ENCODE measurements at regions not wholly inside any gene's neighbourhood (a gene's known extent, or its start where the extent isn't known, plus 50 kb on each side); places are given as distances from the start of the nearest gene placed in this dataset.

DNA sequence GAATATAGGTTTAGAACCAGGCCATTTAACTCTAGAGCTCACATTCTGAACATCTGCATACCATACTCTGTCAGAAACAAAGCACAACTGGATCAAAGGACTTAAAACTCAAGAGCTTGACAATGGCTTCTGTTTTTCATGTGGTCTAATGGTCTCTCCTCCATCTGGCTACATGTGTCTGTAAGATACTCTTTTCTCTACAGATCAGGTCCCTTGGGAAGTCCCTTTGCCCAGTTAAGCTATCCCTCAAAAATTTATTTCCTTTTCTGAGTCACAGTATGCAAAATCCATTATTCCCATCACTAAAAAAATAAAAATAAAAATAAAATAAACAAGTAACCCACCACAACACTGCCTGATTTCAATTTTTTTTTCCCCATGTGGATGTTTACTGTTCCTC, 357.0 kb upstream of the PRMT6 start:
- DNase-seq, result no peak
- H3K27ac ChIP-seq, result no peak overlapping the region
- no peaks in the 10 kb centered on the region for H3K9me3 ChIP-seq
- H3K36me3 ChIP-seq, result no peaks in the 10 kb centered on the region
- TF ChIP-seq, protein P1, sequence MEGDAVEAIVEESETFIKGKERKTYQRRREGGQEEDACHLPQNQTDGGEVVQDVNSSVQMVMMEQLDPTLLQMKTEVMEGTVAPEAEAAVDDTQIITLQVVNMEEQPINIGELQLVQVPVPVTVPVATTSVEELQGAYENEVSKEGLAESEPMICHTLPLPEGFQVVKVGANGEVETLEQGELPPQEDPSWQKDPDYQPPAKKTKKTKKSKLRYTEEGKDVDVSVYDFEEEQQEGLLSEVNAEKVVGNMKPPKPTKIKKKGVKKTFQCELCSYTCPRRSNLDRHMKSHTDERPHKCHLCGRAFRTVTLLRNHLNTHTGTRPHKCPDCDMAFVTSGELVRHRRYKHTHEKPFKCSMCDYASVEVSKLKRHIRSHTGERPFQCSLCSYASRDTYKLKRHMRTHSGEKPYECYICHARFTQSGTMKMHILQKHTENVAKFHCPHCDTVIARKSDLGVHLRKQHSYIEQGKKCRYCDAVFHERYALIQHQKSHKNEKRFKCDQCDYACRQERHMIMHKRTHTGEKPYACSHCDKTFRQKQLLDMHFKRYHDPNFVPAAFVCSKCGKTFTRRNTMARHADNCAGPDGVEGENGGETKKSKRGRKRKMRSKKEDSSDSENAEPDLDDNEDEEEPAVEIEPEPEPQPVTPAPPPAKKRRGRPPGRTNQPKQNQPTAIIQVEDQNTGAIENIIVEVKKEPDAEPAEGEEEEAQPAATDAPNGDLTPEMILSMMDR (IDR thresholded peaks at IDR 0.05), result no peak
- TF ChIP-seq POLR2AphosphoS5 (IDR thresholded peaks at IDR 0.05), result no peak
- no peak for TF ChIP-seq EP300 (IDR thresholded peaks at IDR 0.05)
- TF ChIP-seq POLR2A (IDR thresholded peaks at IDR 0.05), result no peak
- no peaks in the 10 kb centered on the region for H3K27me3 ChIP-seq
- ATAC-seq (ENCODE audit: low FRiP score in 2 of 2), result no peak
- no peaks in the 10 kb centered on the region for H3K4me1 ChIP-seq
- no peak overlapping the region for H3K4me3 ChIP-seq

DNA sequence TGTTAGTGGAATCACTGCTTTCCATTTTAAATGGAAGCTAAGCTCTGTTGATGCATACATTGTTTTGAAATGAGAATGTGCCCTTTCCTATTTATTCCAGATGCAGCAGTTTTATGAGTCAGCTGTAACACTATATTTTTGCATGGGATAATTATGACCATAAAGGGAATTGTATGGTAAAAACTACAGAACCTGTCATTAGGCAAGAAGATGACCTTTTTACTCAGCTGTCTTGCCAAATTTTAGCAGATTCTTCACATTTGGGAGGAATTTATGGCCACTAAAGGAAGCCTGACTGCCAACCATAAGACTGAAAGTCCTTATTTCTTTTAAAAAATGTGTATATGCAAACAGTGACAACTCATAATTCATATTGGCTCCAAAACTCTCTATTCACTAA, 356.3 kb upstream of the PRMT6 start:
- Histone ChIP-seq H3K36me3 (no peaks in the 10 kb centered on the region), H3K4me3 (no peak overlapping the region), H3K4me1 (no peaks in the 10 kb centered on the region), H3K27me3 (no peaks in the 10 kb centered on the region), H3K9me3 (no peaks in the 10 kb centered on the region), H3K27ac (no peak overlapping the region)
- ATAC-seq (ENCODE audit: low FRiP score in 2 of 2) (no peak), DNase-seq (no peak)
- TF ChIP-seq, protein P1 (IDR thresholded peaks at IDR 0.05), result no peak

DNA sequence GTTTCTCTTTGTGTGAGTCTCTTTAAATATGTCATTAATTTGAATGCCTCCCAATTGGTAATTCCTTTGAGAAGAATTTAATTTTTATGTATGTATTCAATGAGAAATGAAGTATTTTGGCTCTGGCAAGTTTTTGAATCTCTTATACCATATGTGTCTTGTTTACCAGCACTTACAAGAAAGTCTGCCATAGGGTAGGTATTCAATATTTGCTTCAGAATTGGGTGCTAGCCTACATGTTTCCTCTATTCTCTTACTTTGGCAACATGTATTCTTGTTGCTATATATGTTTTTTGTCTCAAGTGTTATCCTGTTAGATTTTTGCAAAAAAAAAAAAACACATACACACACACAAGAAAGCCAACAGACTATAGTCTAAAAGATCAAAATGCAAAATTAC, 350.5 kb upstream of the PRMT6 start:
- Histone ChIP-seq H3K27ac (no peak overlapping the region), H3K4me3 (no peak overlapping the region), H3K9me3 (no peaks in the 10 kb centered on the region), H3K4me1 (no peaks in the 10 kb centered on the region), H3K27me3 (no peaks in the 10 kb centered on the region), H3K36me3 (no peaks in the 10 kb centered on the region)
- TF ChIP-seq POLR2A (IDR thresholded peaks at IDR 0.05) (no peak), POLR2AphosphoS5 (IDR thresholded peaks at IDR 0.05) (no peak), EP300 (IDR thresholded peaks at IDR 0.05) (no peak)
- DNase-seq (no peak), ATAC-seq (ENCODE audit: low FRiP score in 2 of 2) (no peak)

DNA sequence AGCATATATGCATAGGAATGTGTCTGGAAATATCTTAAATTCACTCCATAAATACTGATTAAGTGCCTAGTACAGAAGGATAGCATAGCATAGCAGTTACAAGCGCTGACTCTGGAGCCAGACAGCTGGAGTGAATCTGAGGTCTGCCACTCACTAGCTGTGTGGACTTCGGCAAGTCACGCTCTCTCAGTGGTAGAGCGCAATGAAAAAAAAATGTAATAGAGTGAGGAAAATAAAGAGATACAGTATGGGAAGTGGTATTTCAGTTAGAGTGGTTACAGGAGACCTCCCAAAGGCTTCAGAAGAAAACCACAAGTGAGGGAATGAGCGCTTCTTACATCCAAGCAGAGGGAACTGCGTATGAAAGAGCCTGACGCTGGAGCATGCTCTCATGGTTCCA, 338.9 kb upstream of the PRMT6 start:
- H3K4me1 ChIP-seq, result no peaks in the 10 kb centered on the region
- H3K27ac ChIP-seq, result no peak overlapping the region
- H3K4me3 ChIP-seq, result no peak overlapping the region
- no peaks in the 10 kb centered on the region for H3K9me3 ChIP-seq
- H3K36me3 ChIP-seq, result no peaks in the 10 kb centered on the region
- TF ChIP-seq POLR2A (IDR thresholded peaks at IDR 0.05), result no peak
- TF ChIP-seq, protein P1 (IDR thresholded peaks at IDR 0.05), result no peak
- no peak for TF ChIP-seq EP300 (IDR thresholded peaks at IDR 0.05)
- no peak for TF ChIP-seq POLR2AphosphoS5 (IDR thresholded peaks at IDR 0.05)
- WGBS, 2 donors, result 75% methylated on average over 7 of the region's 7 CpGs
- H3K27me3 ChIP-seq, result no peaks in the 10 kb centered on the region
- ATAC-seq (ENCODE audit: low FRiP score in 2 of 2) (no peak), DNase-seq (no peak)

DNA sequence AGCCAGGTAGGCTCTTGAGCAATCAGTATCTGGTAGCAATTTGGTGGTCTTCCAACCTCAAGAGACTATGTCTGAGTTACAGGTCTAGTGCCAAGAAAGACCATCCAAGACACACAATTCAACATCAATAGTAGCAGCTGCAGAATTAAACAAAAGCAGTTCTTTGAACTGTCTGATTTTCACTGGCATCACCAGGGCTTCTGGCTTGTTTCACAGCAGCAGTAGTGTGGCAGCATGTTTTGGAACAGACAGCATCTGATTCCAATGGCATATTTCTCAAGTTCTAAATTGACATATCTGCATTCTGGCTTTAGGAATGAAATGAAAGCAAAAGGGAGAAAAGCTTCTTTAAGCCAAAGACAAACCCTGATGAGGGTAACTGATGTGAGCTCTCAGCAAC, 334.7 kb upstream of the PRMT6 start:
- no peak for TF ChIP-seq POLR2A (IDR thresholded peaks at IDR 0.05)
- TF ChIP-seq EP300 (IDR thresholded peaks at IDR 0.05), result no peak
- TF ChIP-seq, protein P1 (IDR thresholded peaks at IDR 0.05), result no peak
- no peak for TF ChIP-seq POLR2AphosphoS5 (IDR thresholded peaks at IDR 0.05)
- H3K27me3 ChIP-seq, result no peaks in the 10 kb centered on the region
- no peak for DNase-seq
- no peaks in the 10 kb centered on the region for H3K4me1 ChIP-seq
- no peaks in the 10 kb centered on the region for H3K9me3 ChIP-seq
- ATAC-seq (ENCODE audit: low FRiP score in 2 of 2), result no peak
- no peaks in the 10 kb centered on the region for H3K36me3 ChIP-seq
- H3K27ac ChIP-seq, result no peak overlapping the region
- H3K4me3 ChIP-seq, result no peak overlapping the region

DNA sequence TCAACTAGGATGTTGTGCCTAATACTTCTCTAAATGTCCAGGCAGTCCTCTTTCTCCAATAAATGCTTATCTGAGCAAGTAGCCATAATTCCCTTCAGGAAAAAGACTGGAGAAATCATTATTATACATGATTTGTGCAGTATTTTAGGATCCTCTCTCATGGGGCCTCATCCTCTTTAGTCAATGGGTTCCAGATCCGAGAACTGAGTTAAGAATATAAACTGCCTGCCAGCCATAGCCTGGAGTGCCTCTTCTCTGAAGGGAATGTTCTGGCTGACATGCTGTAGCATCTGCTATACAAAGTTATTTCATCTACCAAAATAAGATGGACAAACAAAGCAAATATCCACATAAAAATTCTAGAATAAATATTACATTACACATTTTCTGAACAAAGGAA, 334.0 kb upstream of the PRMT6 start:
- Histone ChIP-seq H3K36me3 (no peaks in the 10 kb centered on the region), H3K27ac (no peak overlapping the region), H3K9me3 (no peaks in the 10 kb centered on the region), H3K4me1 (no peaks in the 10 kb centered on the region), H3K4me3 (no peak overlapping the region), H3K27me3 (no peaks in the 10 kb centered on the region)
- no peak for TF ChIP-seq POLR2AphosphoS5 (IDR thresholded peaks at IDR 0.05)
- TF ChIP-seq, protein P1 (IDR thresholded peaks at IDR 0.05), result no peak
- no peak for TF ChIP-seq EP300 (IDR thresholded peaks at IDR 0.05)
- no peak for TF ChIP-seq POLR2A (IDR thresholded peaks at IDR 0.05)
- no peak for ATAC-seq (ENCODE audit: low FRiP score in 2 of 2)
- 5 to 75% methylated on average over 1 of the region's 1 CpG for WGBS, 2 donors
- no peak for DNase-seq
